Panc1 (cell line): ENCODE measurements at regions not wholly inside any gene's neighbourhood (a gene's known extent, or its start where the extent isn't known, plus 50 kb on each side); places are given as distances from the start of the nearest gene placed in this dataset.

ENCODE experiments used
- CTCF ChIP-seq: fragments of 450-650 bp; IDR thresholded peaks from 2 replicates; pipeline ENCODE4 v1.5.1; 2017; ENCODE audit warnings: mild to moderate bottlenecking
- POLR2AphosphoS5 ChIP-seq: IDR thresholded peaks from 2 replicates; pipeline ENCODE4 v1.6.1; 2012; ENCODE audit warnings: mild to moderate bottlenecking, low read depth, low read length, moderate library complexity
- REST ChIP-seq, 2 experiments: IDR thresholded peaks; 2 replicates each; pipeline ENCODE4 v1.6.1; 2011 to 2012; ENCODE audit warnings: low read depth in 2 of 2, control low read depth in 1 of 2, low read length in 1 of 2, mild to moderate bottlenecking in 1 of 2, moderate library complexity in 1 of 2; ENCODE audit not compliant: insufficient read depth in 1 of 2
- SIN3A ChIP-seq: IDR thresholded peaks from 2 replicates; pipeline ENCODE4 v1.6.1; 2012; ENCODE audit warnings: low read depth, mild to moderate bottlenecking, low read length, moderate library complexity, borderline replicate concordance; ENCODE audit not compliant: insufficient read depth

GRCh38 chr10:45093945-45094344 is 93.2 kb downstream of the ZNF22 start:
- no peak for TF ChIP-seq CTCF
- TF ChIP-seq POLR2AphosphoS5, result no peak
- TF ChIP-seq REST (IDR thresholded peaks at IDR 0.05; ENCODE audit: insufficient read depth in 1 of 2, low read depth in 2 of 2, low read length in 1 of 2), result no peak
- TF ChIP-seq SIN3A, result no peak
